Astrocyte (in vitro differentiated cells and primary cell): ENCODE measurements at regions not wholly inside any gene's neighbourhood (a gene's known extent, or its start where the extent isn't known, plus 50 kb on each side); places are given as distances from the start of the nearest gene placed in this dataset.

Experiments used
- DNase-seq: peaks from one replicate; pipeline ENCODE4 v3.0.0-alpha.2; 2010; ENCODE audit warnings: low read depth
- FAIRE-seq: peaks from 2 replicates; lab custom pipeline; 2011; peaks lifted over from hg19 to GRCh38; lab: Jason Lieb, UNC
- H2AFZ ChIP-seq: 2 replicates; pipeline ENCODE4 v1.6.0; 2012; ENCODE audit warnings: low read depth, low read length, inconsistent platforms
- H3K27ac ChIP-seq: 2 replicates; pipeline ENCODE4 v1.5.1; 2011; ENCODE audit warnings: low read depth, low read length, inconsistent platforms
- H3K27me3 ChIP-seq: 2 replicates; pipeline ENCODE4 v1.6.0; 2011; ENCODE audit warnings: low read length, inconsistent platforms; ENCODE audit not compliant: insufficient read depth
- H3K36me3 ChIP-seq: 2 replicates; pipeline ENCODE4 v1.5.1; 2011; ENCODE audit warnings: low read length, inconsistent platforms; ENCODE audit not compliant: insufficient read depth
- H3K4me1 ChIP-seq: 2 replicates; pipeline ENCODE4 v1.5.1; 2011; ENCODE audit warnings: low read length, inconsistent platforms; ENCODE audit not compliant: insufficient read depth
- H3K4me2 ChIP-seq: 2 replicates; pipeline ENCODE4 v1.6.0; 2012; ENCODE audit warnings: low read length, inconsistent platforms
- H3K4me3 ChIP-seq: 2 replicates; pipeline ENCODE4 v1.5.1; 2011; ENCODE audit warnings: low read depth, mild to moderate bottlenecking, low read length, inconsistent platforms; ENCODE audit not compliant: insufficient read depth
- H3K79me2 ChIP-seq: 2 replicates; pipeline ENCODE4 v1.6.0; 2012; ENCODE audit warnings: mild to moderate bottlenecking, low read length, inconsistent platforms; ENCODE audit not compliant: insufficient read depth
- H3K9ac ChIP-seq: 2 replicates; pipeline ENCODE4 v1.6.0; 2012; ENCODE audit warnings: mild to moderate bottlenecking, low read length, inconsistent platforms
- H3K9me3 ChIP-seq: 2 replicates; pipeline ENCODE4 v1.5.1; 2012; ENCODE audit warnings: low read depth, mild to moderate bottlenecking, low read length, inconsistent platforms; ENCODE audit not compliant: insufficient read depth
- H4K20me1 ChIP-seq: 2 replicates; pipeline ENCODE4 v1.6.0; 2012; ENCODE audit warnings: low read length, inconsistent platforms; ENCODE audit not compliant: insufficient read depth
- H3K27ac Mint-ChIP-seq: one replicate; pipeline ENCODE4 v1.8.0; 2021; ENCODE audit warnings: mild to moderate bottlenecking, mixed read lengths; ENCODE audit not compliant: unreplicated experiment
- H3K27me3 Mint-ChIP-seq: one replicate; pipeline ENCODE4 v1.8.0; 2021; ENCODE audit warnings: low read depth, mixed read lengths; ENCODE audit not compliant: unreplicated experiment
- H3K36me3 Mint-ChIP-seq: one replicate; pipeline ENCODE4 v1.8.0; 2021; ENCODE audit warnings: low read depth, mixed read lengths; ENCODE audit not compliant: unreplicated experiment
- H3K4me1 Mint-ChIP-seq: one replicate; pipeline ENCODE4 v1.8.0; 2021; ENCODE audit warnings: low read depth, mixed read lengths; ENCODE audit not compliant: unreplicated experiment
- H3K4me3 Mint-ChIP-seq: one replicate; pipeline ENCODE4 v1.8.0; 2021; ENCODE audit warnings: mild to moderate bottlenecking, moderate library complexity, mixed read lengths; ENCODE audit not compliant: unreplicated experiment
- H3K9me3 Mint-ChIP-seq: one replicate; pipeline ENCODE4 v1.8.0; 2021; ENCODE audit warnings: mild to moderate bottlenecking, mixed read lengths; ENCODE audit not compliant: unreplicated experiment
- CTCF ChIP-seq: IDR thresholded peaks from 2 replicates; pipeline ENCODE4 v1.5.1; 2011; ENCODE audit warnings: low read depth, mild to moderate bottlenecking, inconsistent platforms, low read length, moderate library complexity; ENCODE audit not compliant: insufficient read depth
- EZH2 ChIP-seq: IDR thresholded peaks from 2 replicates; pipeline ENCODE4 v1.6.1; 2012; ENCODE audit warnings: mild to moderate bottlenecking, low read length, inconsistent platforms; ENCODE audit not compliant: insufficient read depth

- no peaks in the 10 kb centered on the region for H3K79me2 ChIP-seq
- DNase-seq (no peak), FAIRE-seq (no peak)
- Mint-ChIP-seq H3K4me3 (no peak overlapping the region), H3K9me3 (peaks cover 2% of the 10 kb centered on the region), H3K36me3 (no peaks in the 10 kb centered on the region), H3K4me1 (no peaks in the 10 kb centered on the region), H3K27ac (no peak overlapping the region), H3K27me3 (no peaks in the 10 kb centered on the region)
- no peaks in the 10 kb centered on the region for H3K27me3 ChIP-seq
- H3K9ac ChIP-seq = no peak overlapping the region
- H3K9me3 ChIP-seq = no peaks in the 10 kb centered on the region
- no peaks in the 10 kb centered on the region for H3K4me1 ChIP-seq
- H3K27ac ChIP-seq = no peak overlapping the region
- no peaks in the 10 kb centered on the region for H3K36me3 ChIP-seq
- H4K20me1 ChIP-seq = no peaks in the 10 kb centered on the region
- no peak overlapping the region for H2AFZ ChIP-seq
- H3K4me3 ChIP-seq = no peak overlapping the region
- no peak for TF ChIP-seq CTCF
- TF ChIP-seq EZH2 = no peak
- H3K4me2 ChIP-seq = no peak overlapping the region
Observed at GRCh38 chr13:93158565-93158964, 68.0 kb upstream of the GPC6 start.

- peak; percentile 100 for DNase-seq
- Mint-ChIP-seq H3K4me1 (peaks cover 35% of the 10 kb centered on the region), H3K27me3 (no peaks in the 10 kb centered on the region)
Observed at GRCh38 chr13:93169980-93170379, 56.6 kb upstream of the GPC6 start.

More at GRCh38 chr13:93169980-93170379, 56.6 kb upstream of the GPC6 start:
- H3K4me3 ChIP-seq = no peak overlapping the region
- H3K9me3 ChIP-seq = no peaks in the 10 kb centered on the region
- TF ChIP-seq CTCF (no peak), EZH2 (no peak)
- Mint-ChIP-seq H3K36me3 (peaks cover 1% of the 10 kb centered on the region), H3K27ac (peak overlapping the region; percentile 94), H3K9me3 (peaks cover 18% of the 10 kb centered on the region), H3K4me3 (peak overlapping the region; percentile 66)
- no peak overlapping the region for H2AFZ ChIP-seq
- H3K4me2 ChIP-seq = peak overlapping the region; percentile 32
- H3K9ac ChIP-seq = no peak overlapping the region
- peak; percentile 81 for FAIRE-seq
- no peaks in the 10 kb centered on the region for H3K36me3 ChIP-seq
- H4K20me1 ChIP-seq = no peaks in the 10 kb centered on the region
- H3K27ac ChIP-seq = peak overlapping the region; percentile 68
- H3K79me2 ChIP-seq = no peaks in the 10 kb centered on the region
- H3K4me1 ChIP-seq = peaks cover 9% of the 10 kb centered on the region
- no peaks in the 10 kb centered on the region for H3K27me3 ChIP-seq
